ENCODE measurements at regions not wholly inside any gene's neighbourhood (a gene's known extent, or its start where the extent isn't known, plus 50 kb on each side); places are given as distances from the start of the nearest gene placed in this dataset.

- Histone ChIP-seq H3K36me3 (no peaks in the 10 kb centered on the region), H3K27me3 (ENCODE audit: low read depth) (no peaks in the 10 kb centered on the region), H3K4me3 (no peak overlapping the region), H3K9me3 (replicated peaks) (peaks cover 10% of the 10 kb centered on the region), H3K27ac (replicated peaks) (no peak overlapping the region), H3K4me1 (no peaks in the 10 kb centered on the region)
- intact Hi-C loops (cut with micrococcal nuclease): no loop called here
- DNase-seq: no peak
- no peak for TF ChIP-seq CTCF (IDR thresholded peaks at IDR 0.05; ENCODE audit: borderline replicate concordance)
Measured at GRCh38 chr1:61593331-61593730, 131.6 kb downstream of the TM2D1 start.

GRCh38 chr1:61591351-61591750, 133.6 kb downstream of the TM2D1 start:
- Histone ChIP-seq H3K9me3 (replicated peaks) (no peaks in the 10 kb centered on the region), H3K27me3 (ENCODE audit: low read depth) (no peaks in the 10 kb centered on the region), H3K4me3 (no peak overlapping the region), H3K36me3 (no peaks in the 10 kb centered on the region), H3K4me1 (no peaks in the 10 kb centered on the region), H3K27ac (replicated peaks) (no peak overlapping the region)
- intact Hi-C loops (cut with micrococcal nuclease): no loop called here
- no peak for TF ChIP-seq CTCF (IDR thresholded peaks at IDR 0.05; ENCODE audit: borderline replicate concordance)
- DNase-seq: no peak

GRCh38 chr1:61588736-61589672, 135.9 kb downstream of the TM2D1 start:
- no peak overlapping the region for H3K27ac ChIP-seq (replicated peaks)
- peak; percentile 34 for DNase-seq
- H3K4me3 ChIP-seq: no peak overlapping the region
- H3K36me3 ChIP-seq: no peaks in the 10 kb centered on the region
- H3K4me1 ChIP-seq: no peaks in the 10 kb centered on the region
- H3K27me3 ChIP-seq (ENCODE audit: low read depth): no peaks in the 10 kb centered on the region
- TF ChIP-seq CTCF (IDR thresholded peaks at IDR 0.05; ENCODE audit: borderline replicate concordance): peak; percentile 79
- H3K9me3 ChIP-seq (replicated peaks): no peaks in the 10 kb centered on the region
- intact Hi-C loops (cut with micrococcal nuclease): no loop called here

- Histone ChIP-seq H3K27me3 (ENCODE audit: low read depth) (no peaks in the 10 kb centered on the region), H3K4me3 (no peak overlapping the region), H3K9me3 (replicated peaks) (no peaks in the 10 kb centered on the region), H3K36me3 (no peaks in the 10 kb centered on the region), H3K27ac (replicated peaks) (no peak overlapping the region), H3K4me1 (no peaks in the 10 kb centered on the region)
- TF ChIP-seq CTCF (IDR thresholded peaks at IDR 0.05; ENCODE audit: borderline replicate concordance): no peak
- intact Hi-C loops (cut with micrococcal nuclease): no loop called here
- no peak for DNase-seq
Measured at GRCh38 chr1:61585714-61586113, 139.2 kb downstream of the TM2D1 start.

GRCh38 chr1:61583703-61584102, 141.2 kb downstream of the TM2D1 start:
- DNase-seq: no peak
- TF ChIP-seq CTCF (IDR thresholded peaks at IDR 0.05; ENCODE audit: borderline replicate concordance): no peak
- intact Hi-C loops (cut with micrococcal nuclease): no loop called here
- Histone ChIP-seq H3K27me3 (ENCODE audit: low read depth) (no peaks in the 10 kb centered on the region), H3K27ac (replicated peaks) (no peak overlapping the region), H3K9me3 (replicated peaks) (no peaks in the 10 kb centered on the region), H3K4me1 (no peaks in the 10 kb centered on the region), H3K4me3 (no peak overlapping the region), H3K36me3 (no peaks in the 10 kb centered on the region)
